Suppressor macrophage treated with lipopolysaccharide for 4 hours (primary cell): ENCODE measurements at regions not wholly inside any gene's neighbourhood (a gene's known extent, or its start where the extent isn't known, plus 50 kb on each side); places are given as distances from the start of the nearest gene placed in this dataset.

Source experiments
- DNase-seq: peaks from one replicate; pipeline ENCODE4 v3.0.0-alpha.2; 2020

DNA sequence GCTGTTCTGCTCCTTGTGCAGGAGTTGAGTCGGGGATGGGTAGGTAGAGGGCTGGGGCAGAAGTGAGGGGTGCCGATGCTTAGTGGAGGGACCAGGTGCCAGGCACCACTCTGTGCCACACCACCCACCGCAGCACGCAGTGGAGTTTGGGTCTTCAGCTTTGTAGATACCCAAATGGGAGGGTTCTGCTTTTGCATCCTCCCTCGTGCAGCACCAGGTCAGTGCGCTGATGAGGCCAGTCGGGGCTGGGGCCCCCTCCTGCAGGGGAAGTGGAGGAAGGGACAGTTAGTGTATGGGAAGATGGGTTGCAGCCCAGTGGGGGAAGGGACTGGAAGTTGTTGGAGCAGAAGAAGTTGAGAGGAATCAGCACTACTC lies 244.0 kb downstream of the RHOU start:
- DNase-seq = no peak

DNA sequence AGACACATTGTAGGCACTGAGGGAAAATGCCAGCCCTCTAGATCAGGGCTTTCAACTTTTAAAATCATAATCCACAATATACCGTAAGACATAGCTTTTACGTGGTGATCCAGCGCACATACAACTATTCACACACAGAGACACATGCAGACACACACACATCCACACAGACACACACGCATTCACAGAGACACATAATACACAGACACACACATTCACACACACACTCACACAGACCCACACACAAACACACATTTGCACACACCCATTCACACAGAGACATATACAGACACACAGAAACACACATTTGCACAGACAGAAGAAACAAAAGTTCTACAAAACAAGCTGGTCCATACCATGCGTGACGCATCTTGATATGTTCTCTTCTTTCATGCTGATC lies 244.5 kb downstream of the RHOU start:
- DNase-seq = no peak

DNA sequence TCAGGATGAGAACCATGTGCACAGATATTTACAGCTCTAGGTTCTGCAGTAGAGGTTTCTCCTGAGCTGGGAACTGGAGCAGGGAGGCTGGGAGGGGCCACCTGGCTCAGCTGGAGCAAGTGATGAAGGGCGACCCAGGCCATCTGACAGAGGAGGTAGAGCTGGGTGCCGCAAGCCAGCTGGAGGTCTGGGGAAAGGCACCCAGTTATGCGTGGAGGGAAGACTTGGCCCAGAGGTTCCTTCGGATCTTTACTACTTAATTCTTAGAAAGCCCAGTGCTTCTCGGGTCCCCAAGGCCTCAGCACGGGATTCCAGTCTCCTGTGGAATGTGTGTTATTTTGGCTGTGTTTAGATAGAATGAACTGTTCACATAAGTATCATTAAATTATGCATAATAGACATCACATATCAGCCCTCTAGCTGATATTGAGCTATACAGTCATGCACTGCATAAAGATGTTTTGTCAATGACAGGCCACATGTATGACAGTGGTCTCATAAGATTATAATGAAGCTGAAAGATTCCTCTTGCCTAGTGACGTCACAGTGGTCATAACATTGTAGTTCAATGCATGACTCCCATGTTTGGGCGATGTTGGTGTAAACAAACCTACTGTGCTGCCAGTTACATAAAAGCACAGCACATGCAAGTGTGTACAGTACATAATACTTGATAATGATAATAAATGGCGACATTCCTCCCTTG lies 245.1 kb downstream of the RHOU start:
- no peak for DNase-seq

DNA sequence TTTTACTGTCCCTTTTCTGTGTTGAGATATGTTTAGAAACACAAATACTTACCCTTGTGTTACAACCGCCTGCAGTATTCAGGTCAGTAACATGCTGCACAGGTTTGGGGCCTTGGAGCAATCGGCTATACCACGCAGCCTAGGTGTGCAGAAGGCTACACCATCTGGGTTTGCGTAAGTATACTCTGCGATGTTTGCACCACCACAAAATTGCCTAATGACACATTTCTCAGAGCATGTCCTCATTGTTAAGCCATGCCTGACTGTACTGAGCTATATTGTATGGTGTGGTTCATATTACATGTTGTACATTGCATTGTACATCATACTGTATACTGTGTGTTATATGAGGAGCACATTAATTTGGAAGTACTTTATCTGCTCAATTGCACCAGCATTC lies 247.4 kb downstream of the RHOU start:
- DNase-seq = no peak

DNA sequence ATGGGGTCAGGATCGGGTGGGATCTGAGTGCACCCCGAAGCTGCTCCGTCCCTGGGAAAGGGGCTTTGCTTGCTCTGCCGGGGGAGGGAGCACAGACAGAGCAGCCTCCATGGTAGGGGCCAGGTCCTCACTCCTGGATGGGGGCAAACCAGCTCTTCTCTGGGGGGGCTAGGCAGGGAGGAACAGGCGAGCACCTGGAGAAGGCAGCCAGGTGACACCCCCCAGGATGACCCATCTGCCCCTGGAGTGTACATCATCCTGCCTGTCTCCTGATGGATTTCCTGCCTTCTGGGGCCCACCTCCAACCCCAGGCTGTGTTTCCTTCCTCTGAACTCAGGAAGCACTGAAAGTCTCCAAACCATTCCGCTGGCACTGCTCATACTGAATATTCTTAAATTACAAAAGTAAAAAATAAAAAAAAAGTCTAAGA lies 248.0 kb downstream of the RHOU start:
- DNase-seq = no peak

DNA sequence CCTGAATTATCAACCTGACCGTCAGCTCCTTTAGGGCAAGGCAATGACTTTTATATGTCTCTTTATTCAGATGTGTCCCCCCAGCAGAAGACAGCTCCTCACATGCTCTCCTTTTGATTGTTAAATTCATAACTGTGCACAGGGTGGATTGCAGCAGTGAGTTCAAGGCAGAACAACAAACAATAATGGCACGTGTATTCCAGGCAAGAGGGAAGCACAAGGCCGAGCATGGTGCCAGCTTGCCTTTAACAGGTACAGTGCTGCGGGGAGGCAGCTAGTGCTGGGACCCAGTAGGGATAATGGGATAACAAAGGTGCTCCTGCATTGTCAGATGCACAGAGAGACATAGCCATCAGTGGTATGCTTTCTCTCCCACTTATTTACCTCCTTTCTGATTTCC lies 248.4 kb downstream of the RHOU start:
- DNase-seq = no peak

DNA sequence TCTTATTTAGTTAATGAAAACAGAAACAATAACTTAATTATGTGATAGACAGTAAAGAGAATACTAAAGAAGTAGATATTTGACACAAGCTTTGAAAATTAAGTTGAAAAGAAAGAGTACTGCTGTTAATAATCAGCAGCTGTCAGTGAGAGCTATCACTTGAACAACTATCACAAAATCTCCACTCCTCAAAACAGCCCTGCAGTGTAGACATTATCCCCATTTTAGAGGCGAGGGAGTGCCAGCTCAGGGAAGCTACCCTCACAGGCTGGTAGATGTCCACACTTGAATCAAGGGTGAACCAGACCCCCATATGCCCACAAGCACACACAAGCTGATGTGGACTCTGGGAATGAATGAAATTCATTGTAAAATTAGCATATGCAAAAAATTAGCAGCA lies 248.8 kb downstream of the RHOU start:
- DNase-seq = no peak

DNA sequence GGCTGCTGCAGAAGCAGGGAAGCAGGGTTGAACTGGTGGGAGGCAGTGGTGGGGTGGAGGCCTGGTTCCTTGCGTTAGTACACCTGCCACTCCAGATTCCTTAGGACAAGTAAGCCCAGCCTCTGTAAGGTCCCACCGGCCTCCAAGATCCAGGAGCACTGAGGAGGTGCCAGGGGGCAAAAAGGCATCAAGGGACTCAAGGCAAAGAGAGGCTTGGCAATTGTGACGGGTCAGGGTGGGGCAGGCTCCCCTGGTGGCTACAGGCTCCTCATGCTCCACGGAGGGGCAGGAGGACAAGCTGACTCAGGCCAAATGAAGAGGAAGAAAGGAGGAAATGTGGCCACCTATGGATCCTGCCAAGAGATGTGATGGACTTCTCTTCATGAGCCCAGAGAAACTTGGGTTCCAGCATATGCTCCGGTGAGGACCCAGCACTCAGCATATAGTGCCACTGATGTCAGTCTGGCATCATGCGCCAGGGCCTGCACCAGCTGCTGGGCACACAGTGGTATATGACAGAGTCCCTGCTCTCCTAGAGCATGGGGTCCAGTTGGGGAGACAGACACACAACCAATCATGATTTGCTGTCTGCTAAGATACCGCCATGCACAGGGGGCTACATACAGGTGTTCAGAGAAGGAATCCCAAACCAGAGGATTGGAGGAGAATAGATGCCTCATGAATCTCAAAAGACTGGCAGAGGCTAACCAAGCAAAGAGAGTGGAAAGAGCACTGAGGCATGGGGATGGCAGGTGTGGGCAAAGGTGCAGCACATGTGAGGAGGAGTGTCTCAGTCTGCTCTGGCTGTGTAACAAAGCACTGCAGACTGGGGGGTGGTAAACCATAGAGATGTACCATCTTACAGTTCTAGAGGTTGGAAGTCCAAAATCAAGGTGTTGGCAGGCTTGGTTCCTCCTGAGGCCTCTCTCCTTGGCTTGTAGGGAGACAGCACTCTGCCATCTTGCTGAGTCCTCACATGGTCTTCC lies 249.7 kb downstream of the RHOU start:
- DNase-seq = no peak

DNA sequence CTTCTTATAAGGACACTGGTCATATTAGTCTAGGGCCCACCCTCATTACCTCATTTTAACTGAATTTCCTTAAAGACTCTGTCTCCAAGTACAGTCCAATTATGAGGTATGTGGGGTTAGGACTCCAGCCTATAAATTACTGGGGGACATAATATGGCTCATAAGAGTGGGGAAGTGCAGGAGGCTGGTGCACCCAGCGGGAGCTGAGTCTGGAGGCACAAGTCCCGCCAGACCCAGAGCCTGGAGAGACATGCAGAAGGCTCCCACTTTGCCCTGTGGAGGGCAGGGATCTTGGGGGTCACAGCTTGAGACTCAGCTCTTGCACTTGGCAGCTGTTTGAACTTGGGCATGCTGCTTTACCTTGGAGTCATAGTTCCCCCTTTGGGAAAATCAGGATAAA lies 250.4 kb downstream of the RHOU start:
- no peak for DNase-seq

DNA sequence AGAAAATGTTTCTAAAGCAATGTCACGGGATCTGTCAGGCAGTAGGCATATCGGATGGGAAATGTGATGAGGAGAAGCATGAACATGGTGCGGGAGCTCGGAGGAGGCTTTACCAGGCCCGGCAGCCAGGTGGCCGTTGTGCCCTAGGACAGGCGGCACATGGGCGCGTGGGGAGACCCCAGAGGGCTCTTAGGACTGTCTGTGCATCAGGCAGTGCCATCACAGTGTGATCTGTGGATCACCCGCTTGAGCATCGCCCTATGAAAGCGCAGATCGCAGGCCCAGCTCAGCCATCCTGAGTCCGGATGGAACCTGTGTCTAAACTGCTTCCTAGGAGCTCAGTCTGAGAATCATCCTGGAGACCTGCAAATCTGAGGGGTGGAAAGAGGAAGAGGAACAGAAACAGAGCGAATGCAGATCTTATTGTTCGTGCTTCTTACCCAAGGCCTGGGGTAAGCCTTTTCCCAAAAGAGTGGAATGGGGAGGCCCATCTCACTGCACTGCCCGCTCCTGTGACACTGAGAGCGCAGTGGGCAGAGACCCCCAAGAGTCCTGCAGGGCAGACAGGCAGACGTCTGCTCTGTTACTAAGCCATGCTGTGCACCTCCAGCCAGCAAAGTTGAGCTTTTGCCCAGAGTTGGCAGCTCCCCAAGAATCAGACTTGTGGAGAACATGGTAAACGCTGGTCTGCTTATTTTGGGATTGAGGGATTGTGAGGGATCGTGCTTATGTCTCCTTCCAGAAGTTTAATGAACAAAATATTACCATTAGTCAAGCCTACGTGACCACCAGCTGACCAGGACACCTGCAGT lies 251.0 kb downstream of the RHOU start:
- DNase-seq = peak; percentile 54

DNA sequence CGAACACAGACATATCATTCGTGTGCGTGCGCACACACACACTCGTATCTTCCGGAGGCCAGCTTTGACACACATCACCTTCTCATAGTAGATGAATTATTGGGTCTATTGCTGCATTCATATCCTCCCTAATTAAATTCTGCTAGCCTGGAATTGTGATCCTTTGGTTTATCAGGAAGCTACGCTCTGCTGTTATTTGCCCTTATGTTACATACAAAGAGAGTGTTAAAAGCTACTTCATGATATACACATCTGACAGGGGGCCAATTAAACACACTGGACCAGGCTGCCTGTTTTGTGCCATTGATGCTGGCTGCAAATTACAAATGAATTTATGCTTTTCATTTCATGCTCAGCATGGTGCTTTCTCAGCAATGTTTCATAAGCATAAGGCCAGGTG lies 252.0 kb downstream of the RHOU start:
- DNase-seq = no peak

DNA sequence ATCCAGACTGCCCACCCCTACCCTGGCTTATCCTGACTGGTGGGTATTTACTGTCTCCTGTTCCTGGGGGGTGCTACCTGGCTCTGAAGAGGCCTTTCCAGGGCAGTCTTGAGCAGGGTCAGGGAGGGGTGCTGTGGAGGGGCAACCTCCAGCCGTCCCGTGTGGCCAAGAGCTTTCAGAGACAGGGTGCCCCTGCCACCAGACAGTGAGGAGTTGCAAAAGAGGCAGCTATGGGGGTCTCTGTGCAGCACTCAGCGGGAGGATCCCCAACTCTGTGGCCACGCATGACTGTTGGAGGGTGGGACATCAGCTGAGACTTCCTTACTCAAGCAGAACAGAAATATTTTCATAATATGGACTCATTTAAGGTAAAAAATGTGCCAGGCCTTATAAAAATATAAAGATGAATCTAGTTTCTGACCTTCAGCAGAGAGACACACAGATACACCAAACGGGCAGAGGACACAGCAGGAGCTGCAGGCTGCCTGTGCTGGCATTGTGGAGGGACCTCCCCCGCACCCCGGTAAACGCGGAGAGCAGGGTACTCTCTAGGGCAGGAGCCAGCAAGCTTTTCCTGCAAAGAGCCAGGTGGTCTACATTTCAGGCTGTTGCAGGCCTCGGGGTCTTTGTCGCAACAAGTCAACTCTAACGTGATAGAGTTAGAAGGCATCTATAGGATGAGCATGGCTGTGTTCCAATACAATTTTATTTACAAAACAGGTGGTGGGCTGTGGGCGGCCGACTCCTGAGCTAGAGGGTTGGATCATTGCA lies 252.6 kb downstream of the RHOU start:
- DNase-seq = no peak

DNA sequence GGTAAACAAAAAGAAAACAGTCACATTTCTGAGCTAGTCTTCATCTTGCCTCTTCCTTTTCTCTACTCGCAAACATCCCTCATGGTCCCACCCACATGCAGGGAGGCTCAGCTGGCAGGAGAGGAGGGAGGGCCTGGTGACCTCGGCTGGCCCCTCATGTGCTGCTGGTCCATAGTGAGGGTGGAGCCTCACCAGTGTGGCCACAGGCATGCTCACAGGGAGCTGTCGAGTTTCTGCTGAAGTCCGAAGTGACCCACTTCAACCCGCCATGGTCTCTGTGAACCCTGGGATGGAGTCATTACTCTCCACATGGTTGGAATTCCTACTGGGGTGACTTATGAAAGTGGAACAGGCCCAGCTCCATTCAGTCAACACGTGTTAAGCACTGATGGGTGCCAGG lies 253.4 kb downstream of the RHOU start:
- DNase-seq = peak; percentile 43

DNA sequence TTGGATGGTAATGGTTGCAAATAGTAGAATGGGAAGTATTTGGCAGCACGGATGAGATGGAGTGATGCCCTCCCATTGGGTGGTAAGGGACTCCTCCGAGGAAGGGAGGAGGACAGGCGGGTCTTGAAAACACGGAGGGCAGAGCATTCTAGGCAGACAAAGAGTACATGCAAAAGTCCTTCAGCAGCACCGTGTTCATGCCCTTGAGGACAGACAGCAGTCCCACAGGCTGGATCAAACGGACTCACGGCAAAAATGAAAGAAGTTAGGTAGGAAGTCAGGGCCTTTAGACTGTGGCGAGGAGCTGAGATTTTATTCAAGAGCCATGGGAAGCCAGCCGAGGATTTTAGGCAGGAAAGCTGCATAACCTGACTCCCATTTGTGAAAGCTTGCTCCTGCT lies 253.9 kb downstream of the RHOU start:
- DNase-seq = no peak

DNA sequence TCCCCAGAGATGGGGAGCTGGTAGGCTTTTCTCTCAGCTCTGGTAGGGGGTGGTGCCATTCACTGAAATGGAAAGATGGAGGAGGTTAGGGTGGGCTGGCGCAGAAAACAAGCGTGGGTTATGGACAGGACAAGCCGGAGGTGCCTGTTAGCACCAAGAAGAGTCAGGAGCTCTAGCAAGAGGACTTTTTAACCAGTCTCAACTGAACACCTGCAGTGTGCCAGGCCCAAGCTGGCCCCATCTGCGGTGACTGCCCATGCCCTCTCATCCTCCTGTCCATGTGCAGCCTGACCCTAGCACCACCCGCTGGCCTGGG lies 254.4 kb downstream of the RHOU start:
- no peak for DNase-seq

DNA sequence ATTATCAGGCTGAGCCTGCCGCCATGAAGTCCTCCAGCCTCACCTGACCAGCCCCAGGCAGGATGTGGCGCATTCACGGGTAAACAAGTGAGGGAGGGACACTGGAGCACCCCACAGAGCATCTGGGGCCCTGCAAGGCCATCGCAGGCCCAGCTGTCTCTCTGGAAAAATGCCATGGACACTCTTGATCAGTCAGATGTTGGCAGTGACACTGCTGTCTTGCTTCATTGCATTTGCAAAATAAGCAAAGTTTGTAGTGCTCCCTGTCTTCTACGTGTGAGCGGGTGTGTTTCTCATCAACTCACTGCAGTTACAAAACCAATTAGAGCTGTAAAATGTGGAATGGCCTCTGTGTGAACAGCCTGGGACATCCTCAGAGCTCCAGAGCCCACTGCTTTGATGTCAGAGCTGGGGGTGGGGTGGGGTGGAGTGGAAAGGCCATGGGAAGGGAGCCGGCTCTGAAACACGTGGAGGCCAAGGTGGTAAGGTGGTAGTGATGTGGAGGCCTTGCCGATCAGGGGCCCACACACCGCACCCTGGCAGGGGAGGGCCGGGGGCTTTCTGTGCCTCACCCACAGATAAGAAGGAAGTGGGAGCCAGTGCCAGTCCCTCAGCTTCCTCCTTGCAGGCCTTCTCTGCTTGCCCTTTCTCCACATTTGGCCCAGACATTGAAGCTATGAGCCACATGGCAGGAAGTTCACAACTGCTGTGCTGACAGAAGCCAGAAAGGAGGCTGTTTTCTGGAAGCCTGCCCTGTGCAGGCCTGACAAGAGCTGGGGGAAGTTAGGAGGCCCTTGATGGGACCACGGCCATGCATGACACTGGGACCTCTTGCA lies 254.9 kb downstream of the RHOU start:
- DNase-seq = peak; percentile 80

DNA sequence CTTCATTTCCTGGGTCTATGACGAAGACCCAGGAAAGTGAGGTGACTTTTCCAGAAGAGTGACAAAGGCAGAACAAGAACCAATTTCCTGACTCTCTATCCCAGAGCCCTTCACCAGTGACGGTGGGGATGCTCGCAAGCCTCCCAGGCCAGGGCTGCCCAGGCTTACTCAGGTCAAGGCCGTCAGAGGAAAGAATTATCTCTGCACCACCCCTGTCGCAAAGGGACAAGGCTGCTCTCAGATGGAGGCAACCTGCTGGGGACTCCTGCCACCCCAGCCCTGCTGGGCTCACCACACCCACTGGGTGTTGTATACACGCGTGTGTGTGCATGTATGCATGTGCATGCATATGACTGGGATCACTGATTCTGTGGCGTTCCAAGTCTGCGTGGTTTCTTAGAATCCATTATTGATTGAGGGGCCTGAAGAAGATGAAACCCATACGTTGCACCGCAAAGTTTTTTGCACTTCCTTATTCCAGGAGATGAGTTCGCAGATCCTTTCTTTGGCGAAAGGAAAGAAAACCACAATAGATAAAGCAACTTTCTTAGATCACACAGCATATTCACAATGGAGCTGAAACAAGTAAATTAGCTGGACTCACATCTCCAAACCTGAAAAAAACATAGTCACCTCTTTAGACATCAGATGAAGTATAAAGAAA lies 255.8 kb downstream of the RHOU start:
- DNase-seq = peak; percentile 47

DNA sequence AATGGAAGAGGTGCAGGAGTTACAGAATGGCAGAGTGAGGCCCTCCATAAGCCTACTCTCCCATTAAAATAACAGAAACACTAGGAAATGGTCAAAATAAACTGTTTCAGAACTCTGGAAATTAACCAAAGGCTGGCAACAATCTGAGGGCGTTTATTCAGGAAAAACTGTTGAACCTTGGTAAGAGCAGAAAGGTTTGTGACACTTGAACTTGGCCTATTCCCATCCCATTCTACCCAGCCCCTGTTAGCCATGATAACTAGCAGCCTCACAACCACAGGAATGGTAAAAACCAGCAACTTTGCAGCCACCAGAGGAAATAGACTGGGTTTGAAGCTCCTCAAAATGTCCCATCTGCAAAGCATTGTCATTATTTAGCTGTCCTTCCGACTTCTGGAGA lies 256.8 kb downstream of the RHOU start:
- no peak for DNase-seq

DNA sequence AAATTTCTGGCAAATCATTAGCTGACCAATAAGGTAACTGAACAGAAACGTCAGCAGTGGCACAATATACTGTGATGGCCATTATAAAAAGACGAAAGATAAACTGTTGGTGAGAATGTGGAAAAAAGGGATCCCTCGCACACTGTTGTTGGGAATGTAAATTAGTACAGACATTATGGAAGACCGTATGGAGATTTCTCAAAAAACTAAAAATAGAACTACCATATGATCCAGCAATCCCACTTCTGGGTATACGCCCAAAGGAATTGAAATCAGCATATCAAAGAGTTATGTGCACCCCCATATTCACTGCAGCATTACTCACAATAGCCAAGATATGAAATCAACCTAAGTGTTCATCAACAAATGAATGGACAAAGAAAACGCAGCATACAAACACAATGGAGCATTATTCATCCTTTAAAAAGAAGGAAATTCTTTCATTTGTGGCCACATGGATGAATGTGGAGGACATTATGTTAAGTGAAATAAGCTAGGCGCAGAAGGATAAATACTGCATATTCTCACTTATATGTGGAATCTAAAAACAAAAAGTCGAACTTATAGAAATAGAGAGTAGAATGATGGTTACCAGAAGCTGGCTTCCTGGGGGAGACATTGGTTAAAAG lies 257.7 kb downstream of the RHOU start:
- no peak for DNase-seq

DNA sequence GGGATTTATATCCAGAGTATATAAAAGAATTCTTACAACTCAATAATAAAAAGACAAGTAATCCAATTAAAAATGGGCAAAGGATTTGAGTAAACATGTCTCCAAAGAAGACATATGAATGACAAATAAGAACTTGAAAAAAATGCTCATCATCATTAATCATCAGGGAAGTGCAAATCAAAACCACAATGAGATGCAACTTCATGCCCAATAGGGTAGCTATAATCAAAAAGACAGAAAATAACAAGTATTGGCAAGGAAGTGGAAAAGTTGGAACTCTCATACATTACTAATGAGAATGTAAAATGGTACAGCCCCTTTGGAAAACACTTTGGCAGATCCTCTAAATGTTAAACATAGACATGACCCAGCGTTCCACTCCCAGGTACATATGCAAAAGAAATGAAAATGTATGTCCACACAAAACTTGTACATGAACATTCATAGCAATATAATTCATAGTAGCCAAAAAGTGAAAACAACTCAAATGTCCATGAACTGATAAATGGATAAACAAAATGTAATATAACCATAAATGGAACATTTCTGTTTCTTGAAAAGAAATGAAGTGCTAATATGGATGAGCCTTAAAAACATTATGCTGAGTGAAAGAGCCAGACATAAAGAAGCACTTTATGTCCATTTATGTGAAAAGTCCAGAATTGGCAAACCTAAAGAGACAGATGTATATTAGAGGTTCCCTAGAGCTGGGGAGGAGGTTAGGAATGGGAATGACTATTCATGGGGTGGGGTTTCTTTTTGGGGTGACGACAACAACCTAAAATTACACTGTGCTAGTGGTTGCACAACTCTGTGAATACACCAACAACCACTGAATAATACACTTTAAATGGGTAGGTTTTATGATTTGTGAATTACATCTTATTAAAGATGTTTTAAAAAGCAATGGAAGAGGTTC lies 259.7 kb downstream of the RHOU start:
- peak; percentile 65 for DNase-seq
